ENCODE measurements at regions not wholly inside any gene's neighbourhood (a gene's known extent, or its start where the extent isn't known, plus 50 kb on each side); places are given as distances from the start of the nearest gene placed in this dataset.

GRCh38 chr4:188282471-188283232 is 143.4 kb downstream of the TRIML1 start:
- TF ChIP-seq PRDM10 (tag by site-specific recombination; IDR thresholded peaks at IDR 0.05) (no peak), ZNF280C (tag by site-specific recombination; IDR thresholded peaks at IDR 0.05) (no peak), ZSCAN4 (tag by site-specific recombination; IDR thresholded peaks at IDR 0.05) (no peak), ZNF48 (tag by site-specific recombination; IDR thresholded peaks at IDR 0.05) (no peak), ZNF132 (tag by site-specific recombination; IDR thresholded peaks at IDR 0.05; ENCODE audit: borderline replicate concordance) (no peak), PRDM2 (tag by site-specific recombination; IDR thresholded peaks at IDR 0.05; ENCODE audit: borderline replicate concordance) (no peak), ATF2 (tag by site-specific recombination; IDR thresholded peaks at IDR 0.05; ENCODE audit: low read depth) (no peak), ZNF362 (tag by site-specific recombination; IDR thresholded peaks at IDR 0.05) (no peak), BCL11A (tag by site-specific recombination; IDR thresholded peaks at IDR 0.05; ENCODE audit: low read depth) (no peak), REST (tag by site-specific recombination; IDR thresholded peaks at IDR 0.05) (no peak)
- H3K9me3 ChIP-seq (ENCODE audit: control insufficient read depth, insufficient read depth, low read depth, low read length) = no peaks in the 10 kb centered on the region
- no peaks in the 10 kb centered on the region for H3K36me3 ChIP-seq (ENCODE audit: control insufficient read depth in 2 of 2, insufficient read depth in 1 of 2, low read length in 2 of 2)
- POLR2A ChIA-PET = no interaction called here
- no peaks in the 10 kb centered on the region for H3K4me1 ChIP-seq (ENCODE audit: control insufficient read depth, insufficient read depth, low read length)
- H3K4me3 ChIP-seq (ENCODE audit: low read depth, low read length) = no peak overlapping the region
- CTCF ChIA-PET = no interaction called here
- H3K27ac ChIP-seq (ENCODE audit: extremely low read depth, low read depth, low read length) = no peak overlapping the region
